ENCODE measurements at regions not wholly inside any gene's neighbourhood (a gene's known extent, or its start where the extent isn't known, plus 50 kb on each side); places are given as distances from the start of the nearest gene placed in this dataset.

- POLR2A ChIA-PET, result no interaction called here
- no peak overlapping the region for H3K4me3 ChIP-seq (ENCODE audit: low read depth, low read length)
- CTCF ChIA-PET, result no interaction called here
- no peaks in the 10 kb centered on the region for H3K9me3 ChIP-seq (ENCODE audit: control insufficient read depth, insufficient read depth, low read depth, low read length)
- no peak overlapping the region for H3K27ac ChIP-seq (ENCODE audit: extremely low read depth, low read depth, low read length)
- TF ChIP-seq PRDM10 (tag by site-specific recombination; IDR thresholded peaks at IDR 0.05) (no peak), ZNF19 (tag by site-specific recombination; IDR thresholded peaks at IDR 0.05; ENCODE audit: low read depth) (no peak), REST (tag by site-specific recombination; IDR thresholded peaks at IDR 0.05) (0 out of 2 replicates have a peak, but pooled peaks have one; percentile 10), ZNF138 (tag by site-specific recombination; IDR thresholded peaks at IDR 0.05; ENCODE audit: borderline replicate concordance) (no peak), ZNF623 (tag by site-specific recombination; IDR thresholded peaks at IDR 0.05) (no peak)
- H3K4me1 ChIP-seq (ENCODE audit: control insufficient read depth, insufficient read depth, low read length), result no peaks in the 10 kb centered on the region
- H3K36me3 ChIP-seq (ENCODE audit: control insufficient read depth in 2 of 2, insufficient read depth in 1 of 2, low read length in 2 of 2), result no peaks in the 10 kb centered on the region
These were observed 371.8 kb downstream of the MDFIC start for GRCh38 chr7:115293628-115294240.

- H3K27ac ChIP-seq (ENCODE audit: extremely low read depth, low read depth, low read length), result no peak overlapping the region
- H3K36me3 ChIP-seq (ENCODE audit: control insufficient read depth in 2 of 2, insufficient read depth in 1 of 2, low read length in 2 of 2), result no peaks in the 10 kb centered on the region
- CTCF ChIA-PET, result no interaction called here
- H3K4me3 ChIP-seq (ENCODE audit: low read depth, low read length), result no peak overlapping the region
- TF ChIP-seq ZBTB26 (tag by site-specific recombination; optimal IDR thresholded peaks at IDR 0.05), result no peak
- TF ChIP-seq ZNF707 (tag by site-specific recombination; IDR thresholded peaks at IDR 0.05), result no peak
- no peak for TF ChIP-seq ZNF585B (tag by site-specific recombination; IDR thresholded peaks at IDR 0.05)
- no peak for TF ChIP-seq INSM2 (tag by site-specific recombination; IDR thresholded peaks at IDR 0.05)
- no peak for TF ChIP-seq BCL11B (tag by site-specific recombination; IDR thresholded peaks at IDR 0.05; ENCODE audit: low read depth)
- H3K4me1 ChIP-seq (ENCODE audit: control insufficient read depth, insufficient read depth, low read length), result no peaks in the 10 kb centered on the region; the same call in 1 of the 2 replicates
- H3K9me3 ChIP-seq (ENCODE audit: control insufficient read depth, insufficient read depth, low read depth, low read length), result no peaks in the 10 kb centered on the region
- POLR2A ChIA-PET, result no interaction called here
These were observed 370.5 kb downstream of the MDFIC start for GRCh38 chr7:115292381-115292780.

GRCh38 chr7:115289971-115290370 is 368.1 kb downstream of the MDFIC start:
- no peak overlapping the region for H3K4me3 ChIP-seq (ENCODE audit: low read depth, low read length)
- ChIA-PET POLR2A (no interaction called here), CTCF (no interaction called here)
- H3K9me3 ChIP-seq (ENCODE audit: control insufficient read depth, insufficient read depth, low read depth, low read length), result no peaks in the 10 kb centered on the region
- H3K27ac ChIP-seq (ENCODE audit: extremely low read depth, low read depth, low read length), result no peak overlapping the region
- H3K36me3 ChIP-seq (ENCODE audit: control insufficient read depth in 2 of 2, insufficient read depth in 1 of 2, low read length in 2 of 2), result no peaks in the 10 kb centered on the region
- H3K4me1 ChIP-seq (ENCODE audit: control insufficient read depth, insufficient read depth, low read length), result no peaks in the 10 kb centered on the region; the same call in 1 of the 2 replicates
- TF ChIP-seq KLF9 (tag by site-specific recombination; IDR thresholded peaks at IDR 0.05; ENCODE audit: low read depth) (no peak), KLF8 (tag by site-specific recombination; IDR thresholded peaks at IDR 0.05) (no peak), ZNF654 (tag by site-specific recombination; IDR thresholded peaks at IDR 0.05; ENCODE audit: low read depth) (no peak), ZNF623 (tag by site-specific recombination; IDR thresholded peaks at IDR 0.05) (no peak), ZFP37 (tag by site-specific recombination; IDR thresholded peaks at IDR 0.05) (no peak), SP2 (tag by site-specific recombination; IDR thresholded peaks at IDR 0.05) (no peak), GLIS2 (tag by site-specific recombination; IDR thresholded peaks at IDR 0.05) (no peak), INSM2 (tag by site-specific recombination; IDR thresholded peaks at IDR 0.05) (no peak), ZNF324 (tag by site-specific recombination; IDR thresholded peaks at IDR 0.05) (no peak), ZNF404 (tag by site-specific recombination; IDR thresholded peaks at IDR 0.05) (no peak), KLF7 (tag by site-specific recombination; IDR thresholded peaks at IDR 0.05; ENCODE audit: borderline replicate concordance) (no peak), PRDM1 (tag by site-specific recombination; IDR thresholded peaks at IDR 0.05) (no peak)
